GM19467 (cell line): ENCODE measurements at regions not wholly inside any gene's neighbourhood (a gene's known extent, or its start where the extent isn't known, plus 50 kb on each side); places are given as distances from the start of the nearest gene placed in this dataset.

Experiments used
- ATAC-seq: cut with Tn5 transposase; IDR thresholded peaks from one replicate; pipeline ENCODE4 v1.9.1; 2021; ENCODE audit warnings: mild to moderate bottlenecking, moderate library complexity; ENCODE audit not compliant: unreplicated experiment

DNA sequence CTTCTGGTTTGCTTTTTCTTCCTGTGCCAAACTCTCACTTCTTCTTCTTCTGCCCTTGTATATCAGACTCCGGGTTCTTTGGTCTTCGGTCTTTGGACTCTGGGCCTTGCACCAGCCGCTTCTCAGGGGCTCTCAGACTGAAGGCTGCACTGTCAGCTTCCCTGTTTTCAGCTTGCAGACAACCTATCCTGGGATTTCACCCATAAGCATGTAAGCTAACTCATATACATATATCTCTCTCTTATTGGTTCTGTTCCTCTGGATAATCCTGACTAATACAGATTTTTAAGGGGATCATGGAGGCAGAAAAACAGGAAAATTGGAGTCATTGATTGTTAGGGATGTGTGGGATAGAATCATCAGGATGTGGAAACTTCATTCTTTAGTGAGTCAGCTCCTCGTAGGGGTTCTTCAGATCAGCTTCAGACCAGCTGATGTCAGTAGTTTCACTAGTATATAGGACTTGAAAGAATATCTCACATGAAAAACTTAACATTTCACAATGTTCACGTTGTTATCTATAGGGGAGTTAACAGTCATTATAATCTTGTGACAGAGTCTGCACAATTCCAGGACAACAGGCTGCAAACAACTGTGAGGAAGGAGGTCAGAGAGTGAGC is 102.9 kb downstream of the RASSF9 start:
- no peak for ATAC-seq

GRCh38 chr12:85733984-85734383 is 102.2 kb downstream of the RASSF9 start:
- ATAC-seq = no peak

DNA sequence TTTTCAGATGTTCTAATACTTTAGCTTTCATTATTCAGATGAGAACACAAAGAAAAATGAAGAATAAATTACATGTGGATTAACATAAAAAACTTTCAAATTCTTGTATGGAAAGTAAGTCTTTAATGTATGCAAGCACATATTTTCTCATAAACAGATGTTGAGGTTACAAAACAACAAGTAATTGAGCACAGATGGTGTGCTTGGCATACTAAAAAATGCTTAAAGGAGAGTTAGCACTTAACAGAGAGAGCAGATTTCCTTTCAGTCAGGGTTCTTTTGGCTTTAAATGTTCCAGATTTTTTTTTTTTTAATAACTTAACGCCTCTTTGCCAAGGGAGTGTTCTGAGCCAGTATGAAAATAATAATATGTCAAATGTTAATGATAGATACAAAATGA is 96.0 kb downstream of the RASSF9 start:
- ATAC-seq = no peak

GRCh38 chr12:85741046-85741445 is 95.2 kb downstream of the RASSF9 start:
- no peak for ATAC-seq

DNA sequence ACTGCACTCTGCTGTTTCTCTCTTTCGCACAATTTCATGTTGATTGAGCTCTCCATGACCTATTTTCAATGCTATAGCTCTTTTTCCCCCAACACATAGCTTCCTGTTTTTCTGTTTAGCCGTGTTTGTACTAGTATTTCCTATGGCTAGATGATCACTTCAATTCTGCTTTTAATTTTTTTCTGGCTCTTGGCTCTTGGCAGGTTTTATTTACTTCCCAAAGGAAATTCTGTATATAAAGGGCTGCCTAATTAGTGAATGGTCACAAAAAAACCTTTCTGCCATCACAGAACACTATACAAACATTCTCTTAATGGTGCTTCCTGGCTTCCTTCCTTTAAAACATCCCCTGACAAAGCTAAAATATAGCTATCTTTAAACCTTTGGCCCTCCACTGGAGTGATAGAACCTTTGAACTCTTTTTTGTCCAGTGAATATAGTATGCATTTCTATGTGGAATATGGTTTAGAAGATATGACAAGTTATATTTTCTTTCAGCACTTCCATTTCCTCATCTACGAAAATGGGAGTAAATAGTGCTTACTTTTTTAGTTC is 88.2 kb downstream of the RASSF9 start:
- ATAC-seq = no peak
